Femur (tissue), 1 donor: ENCODE measurements at regions not wholly inside any gene's neighbourhood (a gene's known extent, or its start where the extent isn't known, plus 50 kb on each side); places are given as distances from the start of the nearest gene placed in this dataset.
A peak's percentile ranks its signal among the peaks of the same experiment; 100 is the strongest.

Experiments
- DNase-seq: peaks from one replicate; pipeline ENCODE4 v3.0.0-alpha.2; 2017

DNA sequence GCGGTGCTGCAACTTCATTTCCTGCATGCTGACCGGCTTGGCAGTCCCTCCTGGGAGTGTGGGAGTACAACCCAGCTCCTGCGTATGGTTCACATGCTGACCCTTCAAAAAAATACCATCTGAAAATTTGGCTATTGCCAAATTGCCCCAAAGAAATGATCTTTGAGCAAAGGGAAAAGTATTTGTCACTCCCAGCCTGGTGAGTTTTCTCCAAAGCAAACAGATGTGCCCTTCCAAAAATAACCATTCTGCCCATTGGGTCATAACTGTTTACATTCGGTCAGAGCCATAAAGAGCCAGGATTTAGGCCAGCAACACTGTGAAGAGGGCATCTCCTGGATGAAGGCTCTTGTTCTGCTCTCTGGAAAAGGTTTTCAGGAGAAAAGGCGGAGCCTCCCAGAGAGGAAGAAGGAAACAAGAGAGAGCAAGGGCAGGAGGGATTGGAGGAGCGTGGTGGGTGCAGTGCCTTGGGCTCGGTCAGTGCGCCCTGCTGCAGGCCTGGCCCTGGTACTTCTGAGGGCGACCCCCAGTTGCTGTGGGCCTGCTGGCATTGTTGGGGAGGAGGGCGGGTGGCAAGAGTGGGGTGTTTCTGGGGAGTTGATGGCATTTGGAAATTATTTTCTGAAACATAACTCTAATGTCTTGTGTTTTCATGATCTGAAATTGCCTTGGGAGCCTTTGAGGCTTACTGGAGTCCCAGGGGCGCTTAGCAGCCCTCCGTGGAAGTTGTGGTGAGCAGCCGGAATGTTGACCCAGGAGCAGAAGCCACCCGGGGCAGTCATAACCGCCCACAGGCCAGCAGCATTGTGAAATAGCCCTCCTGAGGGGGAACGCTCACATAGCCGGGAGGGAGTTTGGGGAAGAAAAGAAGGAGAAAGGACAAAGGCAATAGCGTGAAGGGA lies 248.4 kb downstream of the MYLK4 start:
- DNase-seq, result no peak

DNA sequence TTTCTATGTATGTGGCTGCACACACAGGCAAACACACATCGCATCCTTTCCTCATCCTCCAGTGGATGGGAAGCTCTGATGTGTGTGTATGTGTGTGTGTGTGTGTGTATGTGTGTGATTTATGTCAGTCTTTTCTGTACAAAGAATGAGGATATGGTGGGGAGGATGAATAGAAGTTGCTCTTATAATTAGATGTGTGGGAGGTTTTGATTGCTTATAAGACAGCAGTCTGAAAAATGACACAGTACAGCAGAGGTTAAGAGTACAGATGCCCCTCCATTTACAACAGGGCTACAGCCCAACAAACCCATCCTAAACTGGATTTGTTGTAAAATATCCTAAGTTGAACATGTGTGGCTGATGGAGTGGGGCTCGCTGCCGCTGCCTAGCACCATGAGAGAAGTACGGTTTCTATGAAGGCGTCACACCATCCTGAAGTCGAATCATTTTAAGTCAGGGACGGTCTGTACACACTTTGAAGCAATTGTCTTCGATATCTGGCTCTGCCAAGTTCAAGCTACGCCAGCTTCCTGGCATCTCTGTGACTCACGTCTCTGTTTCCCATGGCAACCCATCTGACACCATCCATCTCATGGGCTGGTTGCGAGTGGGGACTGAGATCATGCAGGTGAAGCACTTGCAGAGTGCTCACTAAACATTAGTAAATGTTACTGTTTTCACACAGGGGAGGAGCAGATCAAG lies 252.6 kb downstream of the MYLK4 start:
- DNase-seq, result no peak

DNA sequence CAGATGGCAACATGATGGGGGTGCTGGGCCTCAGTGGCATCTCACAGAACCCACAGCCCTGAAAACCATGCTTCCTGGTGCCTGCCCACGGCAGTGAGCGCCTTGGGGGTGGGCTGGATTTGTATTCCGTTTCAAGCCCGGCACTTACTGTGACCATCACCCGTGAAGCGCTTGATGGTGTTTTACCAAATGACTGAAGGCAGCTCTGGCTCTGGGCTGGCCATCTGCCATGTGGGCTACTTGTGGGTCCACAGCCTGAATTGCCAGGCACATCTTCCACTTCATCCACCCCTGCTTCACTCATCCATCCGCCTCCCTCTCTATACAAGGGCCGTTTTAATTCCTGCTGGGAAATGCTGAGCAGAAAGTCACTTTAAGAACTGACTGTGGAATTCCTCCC lies 250.9 kb upstream of the GMDS start:
- no peak for DNase-seq

DNA sequence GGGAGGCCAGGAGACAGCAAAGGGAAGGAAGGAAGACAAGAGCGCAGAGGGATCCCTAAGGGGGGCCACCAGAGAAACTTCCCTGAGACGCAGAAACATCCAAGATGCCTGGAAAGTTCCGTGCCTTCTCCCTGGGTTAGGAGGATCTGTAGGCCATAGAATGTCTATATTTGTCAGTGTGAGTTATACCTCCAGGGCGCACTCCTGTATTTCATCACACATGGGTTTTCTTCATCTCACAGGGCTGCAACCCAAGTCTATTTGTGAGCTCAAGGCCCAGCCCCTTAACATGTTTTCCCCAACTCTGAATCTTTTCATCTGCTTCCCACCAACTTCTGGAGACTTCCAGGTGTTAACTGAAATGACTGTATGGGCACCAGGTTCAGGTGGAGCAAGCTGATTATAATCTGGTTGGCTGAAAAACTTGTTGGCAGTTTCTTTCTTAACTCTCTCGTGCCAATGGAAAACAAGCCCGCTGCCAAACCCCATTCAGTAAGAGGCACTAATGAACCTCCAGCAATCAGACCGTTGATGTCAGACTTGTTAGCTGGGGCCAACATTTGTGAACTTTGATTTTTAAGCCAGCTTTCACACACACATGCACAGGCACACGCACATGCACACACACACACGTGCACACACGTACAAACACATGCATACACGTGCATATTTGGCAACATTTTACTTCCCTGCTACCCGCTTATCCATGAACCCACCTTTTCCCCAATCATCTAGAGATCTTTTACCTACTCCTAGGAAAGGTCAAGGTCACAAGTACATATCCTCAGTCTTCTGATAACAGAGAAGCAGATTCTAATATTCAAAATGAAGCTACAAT lies 247.5 kb upstream of the GMDS start:
- DNase-seq, result no peak

DNA sequence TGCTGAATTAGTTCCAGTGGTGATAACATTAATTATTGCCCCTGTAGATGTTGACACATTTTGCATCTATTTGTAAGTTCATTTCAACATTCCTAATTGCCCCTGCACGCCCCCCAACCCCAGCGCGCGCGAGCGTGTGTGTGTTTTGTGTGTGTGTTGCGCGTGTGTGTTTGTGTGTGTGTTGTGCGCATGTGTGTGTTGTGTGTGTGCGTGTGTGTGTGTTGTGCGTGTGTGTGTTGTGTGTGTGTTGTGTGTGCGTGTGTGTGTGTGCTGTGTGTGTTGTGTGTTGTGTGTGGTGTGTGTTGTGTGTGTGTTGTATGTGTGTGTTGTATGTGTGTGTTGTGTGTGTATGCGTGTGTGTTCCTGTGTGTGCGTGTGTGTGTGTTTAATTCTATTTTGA lies 245.7 kb upstream of the GMDS start:
- no peak for DNase-seq

DNA sequence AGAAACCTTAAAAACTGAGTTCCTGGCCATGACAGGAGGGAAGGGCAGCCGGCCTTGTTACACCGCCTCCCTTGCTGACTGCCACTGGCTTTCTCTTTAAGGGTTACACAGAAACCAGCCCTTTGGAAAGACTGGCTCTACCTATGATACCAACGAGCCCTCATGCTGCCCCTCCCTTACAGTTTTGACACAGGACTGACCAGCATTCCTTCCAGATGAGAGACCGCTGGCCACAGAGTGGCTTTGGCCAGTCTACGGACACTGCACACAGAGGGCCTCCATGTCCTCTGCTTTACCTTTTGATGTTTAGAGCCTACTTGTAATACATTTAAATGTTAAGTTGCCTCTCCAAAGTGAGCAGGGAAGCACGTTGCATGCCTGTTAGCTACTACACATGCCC lies 243.2 kb upstream of the GMDS start:
- no peak for DNase-seq

DNA sequence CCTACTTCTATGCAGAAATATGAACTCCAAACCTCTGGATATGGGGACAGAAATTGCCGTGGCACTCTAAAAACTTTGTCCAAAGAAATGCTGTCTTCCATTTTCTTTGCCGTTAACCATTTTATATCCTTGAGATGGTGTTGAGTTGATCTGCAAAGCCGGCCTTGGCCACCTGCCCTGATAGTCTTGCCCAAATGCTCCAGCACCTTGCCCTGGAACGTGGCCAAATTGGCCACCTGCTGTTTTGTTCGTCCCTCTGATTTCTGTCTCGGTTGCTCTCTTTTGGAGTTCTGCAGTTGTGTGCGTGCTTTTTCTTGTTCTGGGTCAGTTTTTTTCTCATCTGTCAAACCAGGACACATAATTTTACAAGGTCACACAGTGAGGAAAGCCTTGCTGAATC lies 239.7 kb upstream of the GMDS start:
- no peak for DNase-seq

DNA sequence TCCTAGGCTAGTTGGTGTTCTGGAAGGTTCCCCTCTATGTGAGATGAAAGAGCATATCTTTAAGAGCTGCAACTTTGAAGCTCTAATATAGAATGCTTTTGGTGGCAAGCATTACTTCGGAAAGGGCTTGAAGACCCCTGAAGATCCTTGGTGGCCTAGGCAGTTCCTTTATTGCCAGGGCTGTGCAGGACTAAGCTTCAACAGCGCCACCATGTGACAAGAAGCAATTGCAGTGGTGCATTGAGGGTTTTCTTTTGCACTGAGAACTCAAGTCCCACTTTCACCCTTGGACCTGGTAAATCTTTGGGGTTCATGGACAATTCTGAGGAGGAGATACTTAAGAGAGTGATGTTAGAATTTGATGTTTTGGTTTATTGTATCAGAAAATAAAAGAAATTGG lies 237.4 kb upstream of the GMDS start:
- no peak for DNase-seq

GRCh38 chr6:2481307-2481706 lies 235.9 kb upstream of the GMDS start:
- no peak for DNase-seq

DNA sequence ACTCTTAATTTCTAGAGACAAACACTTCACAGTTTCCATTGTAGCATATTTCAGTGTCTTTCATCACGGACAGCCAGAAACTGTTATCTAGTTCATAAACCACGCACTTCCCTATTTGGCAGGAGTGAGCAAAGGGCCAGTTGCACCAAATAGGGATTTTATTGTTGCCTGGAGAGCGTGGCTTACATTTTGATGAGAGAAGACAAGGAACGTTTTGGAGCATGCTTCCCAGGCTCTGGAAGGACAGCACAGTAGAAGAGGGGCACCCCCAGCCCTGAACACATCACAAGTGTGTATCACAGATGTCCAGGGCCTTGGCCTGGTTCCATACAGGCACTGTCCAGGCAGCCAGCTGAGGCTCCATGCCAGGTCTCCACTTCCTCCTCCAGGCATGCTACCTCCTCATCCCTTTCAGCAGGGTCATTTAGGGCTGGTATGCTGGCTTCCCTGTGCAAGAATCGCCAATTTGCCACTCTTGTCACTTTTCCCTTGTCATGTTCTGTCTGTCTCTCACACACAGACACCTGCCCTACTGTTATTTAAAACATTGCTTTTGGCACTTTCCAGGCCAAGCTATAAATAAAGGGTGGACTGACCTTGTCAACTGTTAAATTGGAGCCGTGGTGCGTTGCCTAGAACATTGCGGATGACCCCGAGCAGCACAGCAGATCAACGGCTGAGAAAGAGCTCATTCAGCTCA lies 235.0 kb upstream of the GMDS start:
- peak; percentile 48 for DNase-seq

DNA sequence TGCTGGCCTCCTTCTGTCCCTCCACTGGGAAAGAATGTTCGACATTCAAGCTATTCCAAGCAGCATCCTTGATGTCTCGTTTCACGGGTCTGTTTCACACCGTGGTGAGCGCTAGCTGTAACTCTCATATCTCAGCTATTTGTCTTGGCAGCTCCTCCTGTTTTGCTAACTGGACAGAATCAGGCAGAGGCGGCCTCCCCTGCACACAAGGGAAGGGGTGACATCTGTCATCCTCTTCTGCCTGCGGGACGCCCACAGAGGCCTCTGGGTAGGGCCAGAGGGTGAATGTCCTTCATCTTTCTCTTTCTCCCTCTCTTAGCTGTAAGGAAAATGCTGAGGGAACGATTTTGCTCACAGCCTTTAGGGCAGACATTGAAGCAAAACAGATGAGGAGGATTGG lies 232.8 kb upstream of the GMDS start:
- no peak for DNase-seq

DNA sequence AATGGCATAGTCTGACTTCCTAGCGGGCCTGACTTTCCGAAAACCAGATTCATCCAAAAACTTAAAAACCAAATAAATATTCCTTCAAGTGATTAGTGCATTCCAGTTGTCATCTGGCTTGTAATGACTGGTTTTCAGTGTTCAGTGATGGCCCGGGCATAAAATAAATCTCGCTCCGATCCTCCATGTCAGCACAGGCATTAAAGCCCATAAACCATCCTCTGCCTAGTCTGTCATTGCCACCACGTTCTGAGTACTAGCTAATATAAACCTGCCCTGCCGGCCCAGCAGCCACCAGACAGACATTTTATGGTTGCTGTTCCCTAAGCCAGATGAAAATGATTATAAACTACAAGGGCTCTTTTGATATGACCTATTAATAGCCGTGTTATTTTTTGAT lies 232.3 kb upstream of the GMDS start:
- peak; percentile 64 for DNase-seq

DNA sequence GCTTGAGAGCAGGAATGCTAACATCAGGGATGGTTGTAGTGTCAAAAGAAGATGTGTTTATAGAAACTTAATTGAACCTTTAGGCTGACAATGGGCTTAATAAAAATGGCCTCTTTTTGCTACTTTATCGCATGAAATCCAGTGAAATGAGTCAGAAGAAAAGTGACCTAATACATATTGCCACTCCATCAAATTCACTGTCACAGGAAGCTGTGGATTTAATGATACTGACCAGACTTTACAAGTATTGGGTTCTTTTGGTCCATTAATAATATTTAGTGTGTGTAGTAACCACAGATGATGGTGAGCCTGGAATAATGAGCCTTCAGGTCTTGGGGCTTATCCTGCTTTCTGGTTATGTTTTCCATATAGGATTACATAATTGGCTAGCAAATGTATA lies 231.8 kb upstream of the GMDS start:
- DNase-seq, result no peak

GRCh38 chr6:2476376-2476775 lies 231.0 kb upstream of the GMDS start:
- no peak for DNase-seq

- no peak for DNase-seq
Observed at GRCh38 chr6:2471472-2471871, 226.1 kb upstream of the GMDS start.

DNA sequence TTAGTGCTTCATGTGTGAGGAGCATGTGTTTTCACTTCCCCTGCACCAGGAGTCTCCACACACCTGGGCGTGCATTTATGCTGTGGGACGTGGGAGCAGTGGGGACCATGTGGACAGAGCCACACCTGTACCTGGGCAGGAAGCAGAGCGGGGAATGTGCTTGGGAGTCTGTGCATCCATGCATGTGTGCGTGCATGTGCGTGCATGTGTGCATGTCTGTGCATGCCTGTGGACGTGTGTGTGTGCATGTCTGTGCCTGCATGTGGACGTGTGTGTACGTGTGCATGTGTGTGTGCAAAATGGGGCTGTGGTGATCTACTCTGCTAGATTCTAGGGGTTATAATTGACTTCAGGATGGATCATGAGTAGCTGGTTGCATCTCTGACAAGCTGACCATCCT lies 224.0 kb upstream of the GMDS start:
- no peak for DNase-seq

DNA sequence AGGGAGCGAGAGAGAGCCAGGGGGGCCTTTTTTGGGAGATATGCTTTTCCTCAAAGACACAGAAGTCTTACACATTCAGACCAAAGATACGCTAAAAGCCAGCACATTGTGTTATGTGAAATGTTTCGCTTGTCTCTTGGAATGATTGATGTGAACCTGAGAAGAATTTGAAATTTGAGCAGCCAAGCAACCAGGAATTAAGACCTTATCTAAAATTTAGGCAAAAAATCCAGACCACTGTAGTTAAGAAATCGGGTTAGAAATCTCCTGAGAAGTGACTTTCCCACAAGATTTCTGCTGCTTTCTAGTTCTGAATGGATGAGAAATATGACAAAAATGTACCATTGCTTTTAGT lies 223.2 kb upstream of the GMDS start:
- DNase-seq, result no peak

GRCh38 chr6:2467929-2468600 lies 222.7 kb upstream of the GMDS start:
- DNase-seq, result no peak

DNA sequence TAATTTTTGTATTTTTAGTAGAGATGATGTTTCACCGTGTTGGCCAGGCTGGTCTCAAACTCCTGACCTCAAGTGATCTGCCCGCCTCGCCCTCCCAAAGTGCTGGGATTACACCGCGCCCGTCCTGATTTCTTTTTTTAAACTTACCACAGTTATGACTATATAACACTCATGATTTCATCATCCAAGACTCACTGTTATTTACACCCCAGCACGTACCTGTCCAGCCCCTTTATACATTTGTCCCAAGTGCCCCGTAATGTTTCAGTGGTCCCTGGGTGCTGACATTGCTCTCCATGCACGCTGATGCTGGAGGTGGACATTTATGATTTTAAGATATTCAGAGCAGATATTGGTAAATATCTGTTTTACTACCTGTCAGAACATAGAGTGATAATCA lies 219.9 kb upstream of the GMDS start:
- no peak for DNase-seq

DNA sequence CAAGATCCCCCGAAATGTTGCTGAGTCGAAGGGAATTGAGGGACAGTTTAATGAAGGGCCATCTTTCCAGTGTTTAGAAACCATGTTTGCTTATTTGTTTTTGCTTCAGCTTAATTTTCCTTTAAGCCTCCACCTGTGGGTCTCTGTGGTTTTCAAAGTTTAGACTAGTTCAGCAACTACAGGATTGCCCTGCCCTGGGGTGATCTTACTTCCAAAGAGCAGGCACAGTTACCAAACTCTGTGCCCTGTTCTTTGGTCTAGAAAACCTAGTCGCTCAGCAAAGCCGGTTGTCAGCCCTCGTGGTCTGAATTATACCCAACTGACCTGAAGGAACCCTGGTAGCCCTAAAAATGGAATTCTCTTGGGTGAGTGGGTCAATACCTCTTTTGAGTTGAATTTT lies 219.2 kb upstream of the GMDS start:
- DNase-seq, result no peak

GRCh38 chr6:2462831-2463230 lies 217.4 kb upstream of the GMDS start:
- DNase-seq, result no peak

GRCh38 chr6:2460216-2460745 lies 214.9 kb upstream of the GMDS start:
- no peak for DNase-seq
